Fibroblast of peridontal ligament (primary cell): ENCODE measurements at regions not wholly inside any gene's neighbourhood (a gene's known extent, or its start where the extent isn't known, plus 50 kb on each side); places are given as distances from the start of the nearest gene placed in this dataset.
"Not testable (repeated sequence)": the region's sequence is repeated elsewhere in the genome, so short reads cannot be mapped to it uniquely, and the experiment has no call there.

Experiments used
- DNase-seq: peaks from one replicate; pipeline ENCODE4 v3.0.0-alpha.2; 2010; ENCODE audit errors: extremely low read depth

DNA sequence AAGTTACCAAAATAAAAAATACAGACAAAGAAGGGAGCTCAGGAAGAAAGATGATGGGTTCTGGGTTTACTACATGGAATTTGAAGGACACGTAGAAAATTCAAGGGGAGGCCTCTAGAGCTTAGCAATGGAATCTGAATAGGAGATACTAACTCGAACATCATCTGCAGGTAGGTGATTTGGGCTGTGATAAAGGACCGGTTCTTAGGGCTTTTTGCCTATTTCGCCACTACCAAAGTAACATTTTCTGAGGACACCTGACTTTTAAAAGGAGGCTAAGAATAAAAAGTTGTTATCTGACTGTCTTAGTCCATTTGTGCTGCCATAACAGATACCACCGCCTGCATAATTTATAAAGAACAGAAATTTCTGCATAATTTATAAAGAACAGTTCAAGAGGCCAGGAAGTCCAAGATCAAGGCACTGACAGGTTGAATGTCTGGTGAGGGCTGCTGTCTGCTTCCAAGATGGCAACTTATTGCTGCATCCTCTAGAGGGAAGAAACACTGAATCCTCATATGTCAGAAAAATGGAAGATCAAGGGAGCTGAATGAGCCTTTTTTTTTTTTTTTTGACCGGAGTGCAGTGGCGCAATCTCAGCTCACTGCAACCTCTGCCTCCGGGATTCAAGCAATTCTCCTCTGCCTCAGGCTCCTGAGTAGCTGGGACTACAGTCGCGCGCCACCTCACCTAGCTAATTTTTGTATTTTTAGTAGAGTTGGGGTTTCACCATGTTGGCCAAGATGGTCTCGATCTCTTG lies 67.9 kb upstream of the UBE2E2 start:
- DNase-seq = no peak

DNA sequence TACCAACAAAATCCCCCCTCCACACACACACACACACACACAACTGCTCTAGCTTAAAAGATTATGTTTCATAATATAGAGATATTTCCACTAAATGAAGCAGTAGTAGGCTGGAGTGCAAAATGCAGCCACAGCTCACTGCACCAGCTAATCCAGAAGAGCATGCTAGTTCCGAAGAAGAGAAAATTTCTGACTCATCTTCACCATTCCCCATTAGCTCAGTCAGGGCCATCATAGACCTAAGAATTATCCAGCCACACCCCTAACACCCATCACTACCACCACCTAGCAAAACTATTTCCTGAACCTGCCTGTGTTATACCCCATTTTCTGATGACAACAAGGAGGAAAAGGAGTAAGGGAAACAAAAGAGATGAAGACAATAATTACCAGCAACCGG lies 67.1 kb upstream of the UBE2E2 start:
- DNase-seq = no peak

DNA sequence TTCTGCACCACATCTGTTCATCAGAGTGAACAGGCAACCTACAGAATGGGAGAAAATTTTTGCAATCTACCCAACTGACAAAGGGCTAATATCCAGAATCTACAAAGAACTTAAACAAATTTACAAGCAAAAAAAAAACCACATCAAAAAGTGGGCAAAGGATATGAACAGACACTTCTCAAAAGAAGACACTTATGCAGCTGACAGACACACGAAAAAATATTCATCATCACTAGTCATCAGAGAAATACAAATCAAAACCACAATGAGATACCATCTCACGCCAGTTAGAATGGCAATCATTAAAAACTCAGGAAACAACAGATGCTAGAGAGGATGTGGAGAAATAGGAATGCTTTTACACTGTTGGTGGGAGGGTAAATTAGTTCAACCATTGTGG lies 59.1 kb upstream of the UBE2E2 start:
- DNase-seq = not testable (repeated sequence)

DNA sequence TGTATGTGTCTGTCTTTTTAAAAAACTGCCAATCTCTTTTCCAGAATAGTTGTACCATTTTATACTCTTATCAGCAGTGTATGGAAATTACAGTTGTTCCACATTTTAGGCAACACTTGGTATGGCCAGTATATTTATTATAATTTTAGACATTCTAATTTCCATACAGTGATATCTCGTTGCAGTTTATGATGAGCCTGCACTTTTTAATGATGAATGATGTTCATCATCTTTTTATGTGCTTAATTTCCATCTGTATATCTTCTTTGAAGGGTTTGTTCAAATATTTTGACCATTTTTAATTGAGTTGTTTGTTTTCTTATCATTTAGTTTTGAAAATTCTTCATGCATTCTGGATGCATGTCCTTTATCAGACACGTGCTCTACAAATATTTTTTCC lies 57.0 kb upstream of the UBE2E2 start:
- DNase-seq = no peak

- no peak for DNase-seq
These were observed 50.1 kb upstream of the UBE2E2 start for GRCh38 chr3:23152989-23153388.
